ENCODE measurements at regions not wholly inside any gene's neighbourhood (a gene's known extent, or its start where the extent isn't known, plus 50 kb on each side); places are given as distances from the start of the nearest gene placed in this dataset.

DNA sequence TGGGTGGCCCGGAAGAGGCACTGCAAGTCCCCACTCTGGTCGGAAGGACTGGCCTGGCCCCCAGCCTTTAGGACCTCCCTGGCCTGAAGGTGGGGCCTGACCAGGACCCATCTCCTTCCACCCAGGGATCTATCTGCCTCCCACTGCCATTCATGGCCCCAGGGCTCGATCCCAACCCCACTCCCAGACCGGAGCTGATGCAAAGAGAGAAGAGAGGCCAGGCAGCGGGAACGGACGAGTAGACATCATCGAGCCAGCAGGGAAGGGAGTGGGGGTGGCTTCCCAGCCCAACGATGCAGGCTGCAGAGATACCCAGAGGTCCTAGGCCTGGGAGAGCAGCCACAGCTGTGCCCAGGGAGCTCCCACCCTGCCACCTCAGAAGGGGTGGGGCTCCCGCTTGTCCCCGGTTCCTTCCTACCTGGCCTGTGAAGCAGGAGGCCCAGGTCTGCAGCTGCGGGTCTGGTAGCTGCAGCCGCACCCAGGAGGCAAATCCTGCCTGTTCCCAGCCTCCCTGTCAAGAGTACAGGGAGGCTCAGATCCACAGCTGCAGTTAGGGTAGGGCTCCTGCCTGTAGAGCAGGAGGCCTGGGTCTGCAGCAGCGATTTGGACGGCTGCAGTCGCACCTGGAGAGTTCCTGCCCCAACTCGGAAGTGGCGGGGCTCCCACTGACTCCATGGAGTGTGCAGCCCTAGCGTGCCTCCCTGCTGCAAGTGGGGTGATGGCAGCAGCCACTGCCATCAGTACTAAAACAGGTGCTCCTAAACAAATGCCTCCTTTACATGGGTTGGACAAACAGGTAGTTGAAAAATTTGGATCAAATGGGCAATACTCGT is 1151.0 kb upstream of the PHF14 start:
- H3K79me2 ChIP-seq (ENCODE audit: insufficient read depth, low read length), result no peaks in the 10 kb centered on the region

GRCh38 chr7:9835199-9835598 is 1138.5 kb upstream of the PHF14 start:
- no peak overlapping the region for H3K4me2 ChIP-seq (ENCODE audit: low read length)
- no peaks in the 10 kb centered on the region for H3K27me3 ChIP-seq (ENCODE audit: insufficient read depth, low read length)
- no peaks in the 10 kb centered on the region for H3K36me3 ChIP-seq (ENCODE audit: control insufficient read depth in 1 of 2, insufficient read depth in 2 of 2, low read length in 2 of 2)
- H3K27ac ChIP-seq (ENCODE audit: low read depth, low read length), result no peak overlapping the region
- CTCF ChIA-PET, result no interaction called here
- no peak overlapping the region for H3K4me3 ChIP-seq (replicated peaks in 1 of 2; ENCODE audit: low read depth in 1 of 2, low read length in 2 of 2)
- no TSS peak for BruUV-seq (replicated peaks)
- DNase-seq (ENCODE audit: low read depth, low spot score), result no peak
- TF ChIP-seq RAD21 (IDR thresholded peaks at IDR 0.05; ENCODE audit: low read depth) (no peak), POLR2A (IDR thresholded peaks at IDR 0.05; ENCODE audit: borderline replicate concordance, extremely low read depth, insufficient read depth, insufficient read length) (no peak), TCF7L2 (IDR thresholded peaks at IDR 0.05; ENCODE audit: borderline replicate concordance, extremely low read depth, insufficient read depth, insufficient read length) (no peak), CBX3 (IDR thresholded peaks at IDR 0.05; ENCODE audit: low read depth) (no peak), JUND (IDR thresholded peaks at IDR 0.05) (no peak)
- peaks cover 6 to 11% of the 10 kb centered on the region in 2 experiments; a peak in 2 of 4 replicates for H3K9me3 ChIP-seq (ENCODE audit: control insufficient read depth in 1 of 2, insufficient read depth in 1 of 2, low read depth in 1 of 2, low read length in 2 of 2)
- intact Hi-C loops (cut with micrococcal nuclease), result no loop called here
- peaks cover 0 to 3% of the 10 kb centered on the region in 2 experiments; a peak in 1 of 4 replicates for H3K4me1 ChIP-seq (ENCODE audit: control insufficient read depth in 1 of 2, insufficient read depth in 2 of 2, low read length in 2 of 2)
- POLR2A ChIA-PET, result no interaction called here
- H4K20me1 ChIP-seq (ENCODE audit: insufficient read depth), result no peaks in the 10 kb centered on the region
- no peak overlapping the region for H3K9ac ChIP-seq (ENCODE audit: low read length)
- no peaks in the 10 kb centered on the region for H3K9me2 ChIP-seq (ENCODE audit: insufficient read depth)
- no peak for ATAC-seq
- RAD21 ChIA-PET (ENCODE audit: low non-redundant PET in 1 of 2, low total read pairs in 2 of 2, uncharacterized antibody in 2 of 2, unreplicated experiment in 2 of 2), result no interaction called here
- no peak overlapping the region for H2AFZ ChIP-seq (ENCODE audit: low read depth, low read length, poor library complexity, severe bottlenecking)
- H3K79me2 ChIP-seq (ENCODE audit: insufficient read depth, low read length), result no peaks in the 10 kb centered on the region

More for the DNA sequence above, 1151.0 kb upstream of the PHF14 start:
- Histone ChIP-seq H3K4me1 (ENCODE audit: control insufficient read depth in 1 of 2, insufficient read depth in 2 of 2, low read length in 2 of 2) (no peaks in the 10 kb centered on the region), H2AFZ (ENCODE audit: low read depth, low read length, poor library complexity, severe bottlenecking) (no peak overlapping the region), H3K9ac (ENCODE audit: low read length) (no peak overlapping the region), H3K4me2 (ENCODE audit: low read length) (no peak overlapping the region), H3K9me2 (ENCODE audit: insufficient read depth) (no peaks in the 10 kb centered on the region), H3K9me3 (ENCODE audit: control insufficient read depth in 1 of 2, insufficient read depth in 1 of 2, low read depth in 1 of 2, low read length in 2 of 2) (peaks cover 0 to 3% of the 10 kb centered on the region in 2 experiments; a peak in 2 of 4 replicates), H4K20me1 (ENCODE audit: insufficient read depth) (no peaks in the 10 kb centered on the region), H3K36me3 (ENCODE audit: control insufficient read depth in 1 of 2, insufficient read depth in 2 of 2, low read length in 2 of 2) (no peaks in the 10 kb centered on the region), H3K27ac (ENCODE audit: low read depth, low read length) (no peak overlapping the region), H3K4me3 (replicated peaks in 1 of 2; ENCODE audit: low read depth in 1 of 2, low read length in 2 of 2) (no peak overlapping the region), H3K27me3 (ENCODE audit: insufficient read depth, low read length) (no peaks in the 10 kb centered on the region)
- TF ChIP-seq POLR2A (IDR thresholded peaks at IDR 0.05; ENCODE audit: borderline replicate concordance, extremely low read depth, insufficient read depth, insufficient read length) (no peak), CBX3 (IDR thresholded peaks at IDR 0.05; ENCODE audit: low read depth) (no peak), ZNF274 (IDR thresholded peaks at IDR 0.05; ENCODE audit: low read depth, low read length) (no peak), EGR1 (IDR thresholded peaks at IDR 0.05; ENCODE audit: low read depth) (no peak), SIN3A (IDR thresholded peaks at IDR 0.05; ENCODE audit: low read depth) (no peak), POLR2AphosphoS5 (IDR thresholded peaks at IDR 0.05; ENCODE audit: low read depth, low read length) (no peak), CEBPB (IDR thresholded peaks at IDR 0.05; ENCODE audit: low read depth) (no peak), EZH2 (IDR thresholded peaks at IDR 0.05) (no peak), SP1 (IDR thresholded peaks at IDR 0.05; ENCODE audit: low read depth) (no peak), MAX (IDR thresholded peaks at IDR 0.05) (no peak), JUND (IDR thresholded peaks at IDR 0.05) (no peak), YY1 (IDR thresholded peaks at IDR 0.05; ENCODE audit: extremely low read depth, insufficient replicate concordance, low read depth, low read length) (no peak), ELF1 (IDR thresholded peaks at IDR 0.05; ENCODE audit: borderline replicate concordance, low read depth) (no peak), FOSL1 (IDR thresholded peaks at IDR 0.05; ENCODE audit: low read depth) (no peak), ATF3 (IDR thresholded peaks at IDR 0.05) (no peak)
- POLR2A ChIA-PET, result no interaction called here
- CTCF ChIA-PET, result no interaction called here
- ATAC-seq (no peak), DNase-seq (ENCODE audit: low read depth, low spot score) (no peak)
- RAD21 ChIA-PET (ENCODE audit: low non-redundant PET in 1 of 2, low total read pairs in 2 of 2, uncharacterized antibody in 2 of 2, unreplicated experiment in 2 of 2), result no interaction called here
- BruUV-seq (replicated peaks), result no TSS peak
- intact Hi-C loops (cut with micrococcal nuclease), result no loop called here
